ENCODE measurements at regions not wholly inside any gene's neighbourhood (a gene's known extent, or its start where the extent isn't known, plus 50 kb on each side); places are given as distances from the start of the nearest gene placed in this dataset.

GRCh38 chr11:28383456-28383855, 275.3 kb downstream of the METTL15 start:
- TF ChIP-seq SP1 (IDR thresholded peaks at IDR 0.05): no peak
- no peak for TF ChIP-seq FOXK2 (IDR thresholded peaks at IDR 0.05)
